Fibroblast of lung (primary cell): ENCODE measurements at regions not wholly inside any gene's neighbourhood (a gene's known extent, or its start where the extent isn't known, plus 50 kb on each side); places are given as distances from the start of the nearest gene placed in this dataset.

ENCODE experiments used
- DNase-seq, 2 donors: peaks; one replicate each; pipeline versions ENCODE4 v3.0.0 to v3.0.0-alpha.2; 2010; ENCODE audit warnings: low read depth in 2 of 2
- H2AFZ ChIP-seq: 2 replicates; pipeline ENCODE4 v1.5.1; 2012; ENCODE audit warnings: low read length, control low read depth, inconsistent platforms
- H3K27ac ChIP-seq: 2 replicates; pipeline ENCODE4 v1.5.1; 2011; ENCODE audit warnings: low read length, control low read depth; ENCODE audit not compliant: insufficient read depth
- H3K27me3 ChIP-seq: 2 replicates; pipeline ENCODE4 v1.5.1; 2011; ENCODE audit warnings: mild to moderate bottlenecking, low read length; ENCODE audit not compliant: control insufficient read depth, insufficient read depth
- H3K36me3 ChIP-seq: 2 replicates; pipeline ENCODE4 v1.5.1; 2011; ENCODE audit warnings: low read length; ENCODE audit not compliant: control insufficient read depth, insufficient read depth
- H3K4me1 ChIP-seq: 2 replicates; pipeline ENCODE4 v1.5.1; 2011; ENCODE audit warnings: low read length; ENCODE audit not compliant: control insufficient read depth, insufficient read depth; ENCODE audit errors: extremely low read depth
- H3K4me2 ChIP-seq: 2 replicates; pipeline ENCODE4 v1.5.1; 2011; ENCODE audit warnings: low read length, control low read depth; ENCODE audit not compliant: insufficient read depth; ENCODE audit errors: extremely low read depth
- H3K4me3 ChIP-seq, 4 experiments: fragments of 200-600 bp in 1 of 4; sonication (generic) in 1 of 4; replicated peaks in 1 of 4; 2 replicates each; pipeline ENCODE4 v1.5.1; 2011 to 2016; ENCODE audit warnings: low read length in 4 of 4, low read depth in 3 of 4, mild to moderate bottlenecking in 3 of 4, control low read depth in 2 of 4, inconsistent platforms in 1 of 4, mixed read lengths in 1 of 4; ENCODE audit not compliant: insufficient read depth in 1 of 4; ENCODE audit errors: control extremely low read depth in 1 of 4
- H3K79me2 ChIP-seq: 2 replicates; pipeline ENCODE4 v1.5.1; 2012; ENCODE audit warnings: mild to moderate bottlenecking, low read length, inconsistent platforms; ENCODE audit not compliant: control insufficient read depth, insufficient read depth
- H3K9ac ChIP-seq: 2 replicates; pipeline ENCODE4 v1.5.1; 2011; ENCODE audit warnings: mild to moderate bottlenecking, low read length, control low read depth; ENCODE audit not compliant: insufficient read depth
- H3K9me3 ChIP-seq: 2 replicates; pipeline ENCODE4 v1.5.1; 2012; ENCODE audit warnings: low read depth, low read length; ENCODE audit not compliant: control insufficient read depth, insufficient read depth
- H4K20me1 ChIP-seq: 2 replicates; pipeline ENCODE4 v1.5.1; 2011; ENCODE audit warnings: low read length; ENCODE audit not compliant: control insufficient read depth, insufficient read depth; ENCODE audit errors: extremely low read depth
- CTCF ChIP-seq, 2 donors: IDR thresholded peaks in 1 of 2; conservative IDR thresholded peaks in 1 of 2; 1 replicate in 1 of 2; 2 replicates in 1 of 2; pipeline ENCODE4 v1.5.1; 2011 to 2012; ENCODE audit warnings: low read length in 2 of 2, control low read depth in 1 of 2, inconsistent platforms in 1 of 2, low read depth in 1 of 2, mild to moderate bottlenecking in 1 of 2
- EZH2 ChIP-seq: IDR thresholded peaks from 2 replicates; pipeline ENCODE4 v1.5.1; 2012; ENCODE audit warnings: low read length, control low read depth, mild to moderate bottlenecking; ENCODE audit errors: missing control alignments

DNA sequence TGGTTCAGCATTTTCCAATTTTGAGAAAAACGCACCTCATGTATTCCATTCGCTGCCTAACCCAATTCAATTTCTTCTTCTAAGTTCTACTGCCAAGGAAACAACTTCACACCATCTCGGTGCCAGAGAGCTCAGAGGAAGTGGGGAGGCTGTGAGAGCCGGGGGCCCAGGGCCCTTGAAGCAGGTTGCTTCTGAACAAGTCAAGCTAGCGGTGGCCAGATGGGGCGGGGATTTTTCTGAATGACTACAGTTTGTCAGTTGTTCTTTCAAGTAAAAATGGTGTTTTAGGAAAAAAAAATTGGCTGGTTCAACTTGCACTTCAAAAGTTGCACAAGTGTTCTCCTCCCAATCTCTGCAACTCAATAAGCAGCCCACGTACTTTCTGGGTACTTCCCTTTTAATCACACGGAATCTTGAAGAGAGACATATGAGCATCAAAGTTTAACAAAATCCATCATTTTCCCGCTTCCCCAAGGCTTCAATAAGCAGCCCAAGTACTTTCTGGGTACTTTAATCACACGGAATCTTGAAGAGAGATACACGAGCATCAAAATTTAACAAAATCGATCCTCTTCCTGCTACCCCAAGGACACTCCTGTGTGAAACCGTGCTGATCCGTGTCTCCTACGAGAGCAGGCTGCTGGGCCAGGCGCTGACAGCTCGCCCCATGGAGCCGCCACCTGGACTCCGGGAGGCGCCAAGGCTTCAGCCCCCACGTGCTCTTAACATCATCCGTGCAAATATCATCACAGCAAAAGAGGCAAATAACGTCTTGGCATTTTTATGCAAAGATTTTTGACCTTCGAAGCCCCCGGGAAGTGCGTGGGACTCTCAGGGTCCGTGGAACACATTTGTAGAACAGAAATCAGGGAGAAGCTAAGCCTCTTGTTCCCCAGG, 186.7 kb upstream of the PDE10A start:
- Histone ChIP-seq H3K27me3 (no peaks in the 10 kb centered on the region), H3K4me2 (no peak overlapping the region), H3K9me3 (no peaks in the 10 kb centered on the region), H3K36me3 (no peaks in the 10 kb centered on the region), H2AFZ (no peak overlapping the region), H3K27ac (no peak overlapping the region), H3K4me1 (no peaks in the 10 kb centered on the region), H3K79me2 (no peaks in the 10 kb centered on the region), H4K20me1 (no peaks in the 10 kb centered on the region), H3K9ac (no peak overlapping the region), H3K4me3 (peak overlapping the region in 1 of 4 experiments; percentile 25)
- TF ChIP-seq EZH2 (no peak), CTCF (conservative IDR thresholded peaks at IDR 0.05 in 1 of 2, IDR thresholded peaks at IDR 0.05 in 1 of 2; ENCODE audit: low read depth in 1 of 2, low read length in 2 of 2) (no peak)
- DNase-seq: no peak

DNA sequence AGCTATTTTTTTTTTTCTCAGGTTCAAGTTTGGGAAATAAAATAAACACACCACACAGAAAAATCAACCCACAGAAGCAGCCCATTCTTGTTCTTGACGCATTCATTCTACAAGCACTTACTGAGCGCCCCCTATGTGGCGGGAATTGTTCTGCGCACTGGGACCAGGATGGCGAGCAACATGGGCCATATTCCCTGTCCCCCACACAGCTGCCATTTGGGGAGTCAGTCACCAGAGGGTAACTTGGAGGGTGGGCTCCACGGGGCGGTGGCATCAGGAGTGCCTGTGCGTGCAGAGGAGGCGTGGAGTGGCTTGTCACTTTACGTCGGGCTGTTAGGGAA, 185.0 kb upstream of the PDE10A start:
- H3K9me3 ChIP-seq: no peaks in the 10 kb centered on the region
- H3K27ac ChIP-seq: no peak overlapping the region
- no peak overlapping the region for H3K4me2 ChIP-seq
- H3K27me3 ChIP-seq: no peaks in the 10 kb centered on the region
- H3K4me3 ChIP-seq: no peak overlapping the region
- no peaks in the 10 kb centered on the region for H3K4me1 ChIP-seq
- no peaks in the 10 kb centered on the region for H4K20me1 ChIP-seq
- no peak for DNase-seq
- no peaks in the 10 kb centered on the region for H3K79me2 ChIP-seq
- H3K36me3 ChIP-seq: no peaks in the 10 kb centered on the region
- H3K9ac ChIP-seq: no peak overlapping the region
- TF ChIP-seq CTCF (conservative IDR thresholded peaks at IDR 0.05 in 1 of 2, IDR thresholded peaks at IDR 0.05 in 1 of 2; ENCODE audit: low read depth in 1 of 2, low read length in 2 of 2) (peak in 1 of 2 donors; percentile 16), EZH2 (no peak)
- no peak overlapping the region for H2AFZ ChIP-seq

GRCh38 chr6:165847407-165848085, 184.5 kb upstream of the PDE10A start:
- DNase-seq: peak; percentile 60 to 81
- no peak overlapping the region for H3K4me2 ChIP-seq
- TF ChIP-seq CTCF (conservative IDR thresholded peaks at IDR 0.05 in 1 of 2, IDR thresholded peaks at IDR 0.05 in 1 of 2; ENCODE audit: low read depth in 1 of 2, low read length in 2 of 2) (no peak), EZH2 (no peak)
- H3K27me3 ChIP-seq: no peaks in the 10 kb centered on the region
- no peaks in the 10 kb centered on the region for H3K4me1 ChIP-seq
- H4K20me1 ChIP-seq: no peaks in the 10 kb centered on the region
- no peaks in the 10 kb centered on the region for H3K79me2 ChIP-seq
- no peak overlapping the region for H3K4me3 ChIP-seq
- H2AFZ ChIP-seq: no peak overlapping the region
- H3K27ac ChIP-seq: no peak overlapping the region
- H3K9me3 ChIP-seq: no peaks in the 10 kb centered on the region
- H3K36me3 ChIP-seq: no peaks in the 10 kb centered on the region
- H3K9ac ChIP-seq: no peak overlapping the region
